SK-N-SH (cell line): ENCODE measurements at regions not wholly inside any gene's neighbourhood (a gene's known extent, or its start where the extent isn't known, plus 50 kb on each side); places are given as distances from the start of the nearest gene placed in this dataset.
A peak's percentile ranks its signal among the peaks of the same experiment; 100 is the strongest.

ENCODE experiments used
- CTCF ChIA-PET: fragments of 300-600, 350-600 bp; formaldehyde crosslinking; extraction: SDS; loops from one replicate; lab custom pipeline; 2021; lab: Yijun Ruan, JAX
- POLR2A ChIA-PET: fragments of 350-600 bp; sonication (Branson Sonifier 250); formaldehyde crosslinking; extraction: SDS; loops from one replicate; lab custom pipeline; 2020; ENCODE audit warnings: antibody characterized with exemption, inconsistent platforms; lab: Yijun Ruan, JAX
- DNase-seq: peaks from one replicate; pipeline ENCODE4 v3.0.0; 2012
- H2AFZ ChIP-seq: fragments of 200-600 bp; sonication (generic); 2 replicates; pipeline ENCODE4 v1.8.1; 2016; ENCODE audit warnings: antibody characterized with exemption, mild to moderate bottlenecking, low read depth
- H3F3A ChIP-seq: fragments of 200-600 bp; sonication (generic); replicated peaks from 2 replicates; pipeline ENCODE3; 2016; ENCODE audit warnings: antibody characterized with exemption, mild to moderate bottlenecking; ENCODE audit not compliant: insufficient read depth
- H3K27ac ChIP-seq, 2 experiments: fragments of 200-500 bp in 1 of 2; fragments of 200-600 bp in 1 of 2; sonication (Bioruptor generic) in 1 of 2; sonication (generic), shearing (Covaris generic) in 1 of 2; 2 replicates each; pipeline versions ENCODE4 v1.5.1 to v1.6.1; 2014 to 2016; ENCODE audit warnings: low read depth in 2 of 2, inconsistent platforms in 1 of 2, low read length in 1 of 2, mild to moderate bottlenecking in 1 of 2, mixed read lengths in 1 of 2
- H3K27me3 ChIP-seq: fragments of 200-600 bp; sonication (generic), shearing (Covaris generic); 2 replicates; pipeline ENCODE4 v1.6.1; 2016; ENCODE audit warnings: mixed run types; ENCODE audit not compliant: insufficient read depth
- H3K36me3 ChIP-seq, 2 experiments: fragments of 200-500 bp in 1 of 2; fragments of 200-600 bp in 1 of 2; sonication (Bioruptor generic) in 1 of 2; sonication (generic) in 1 of 2; replicated peaks in 1 of 2; 2 replicates each; pipeline versions ENCODE3 to v1.5.1; 2014 to 2016; ENCODE audit warnings: low read length in 1 of 2, mild to moderate bottlenecking in 1 of 2; ENCODE audit not compliant: insufficient read depth in 2 of 2, control insufficient read depth in 1 of 2
- H3K4me1 ChIP-seq, 2 experiments: fragments of 200-500 bp in 1 of 2; fragments of 200-600 bp in 1 of 2; sonication (Bioruptor generic) in 1 of 2; sonication (generic), shearing (Covaris generic) in 1 of 2; 2 replicates each; pipeline versions ENCODE4 v1.5.1 to v1.6.1; 2014 to 2016; ENCODE audit warnings: low read depth in 1 of 2, low read length in 1 of 2, mixed run types in 1 of 2; ENCODE audit not compliant: insufficient read depth in 2 of 2, control insufficient read depth in 1 of 2
- H3K4me2 ChIP-seq: fragments of 200-600 bp; sonication (generic), shearing (Covaris generic); 2 replicates; pipeline ENCODE4 v1.6.1; 2017; ENCODE audit warnings: mixed run types
- H3K4me3 ChIP-seq, 2 experiments: fragments of 200-500 bp in 1 of 2; fragments of 200-600 bp in 1 of 2; sonication (Bioruptor generic) in 1 of 2; sonication (generic), shearing (Covaris generic) in 1 of 2; 2 replicates each; pipeline versions ENCODE4 v1.5.1 to v1.8.1; 2014 to 2016; ENCODE audit warnings: low read depth in 2 of 2, inconsistent platforms in 1 of 2, low read length in 1 of 2, mild to moderate bottlenecking in 1 of 2, mixed read lengths in 1 of 2, moderate library complexity in 1 of 2
- H3K79me2 ChIP-seq: fragments of 200-600 bp; sonication (generic); 2 replicates; pipeline ENCODE4 v1.8.1; 2017; ENCODE audit warnings: mild to moderate bottlenecking; ENCODE audit not compliant: insufficient read depth
- H3K9ac ChIP-seq: fragments of 200-600 bp; sonication (generic); 2 replicates; pipeline ENCODE4 v1.6.1; 2017; ENCODE audit warnings: mixed run types
- H3K9me2 ChIP-seq: fragments of 200-600 bp; sonication (generic); 2 replicates; pipeline ENCODE4 v1.6.1; 2017; ENCODE audit warnings: mixed run types
- H3K9me3 ChIP-seq: fragments of 200-600 bp; sonication (generic); 2 replicates; pipeline ENCODE4 v1.6.1; 2017; ENCODE audit warnings: mixed run types, mild to moderate bottlenecking, moderate library complexity
- H4K20me1 ChIP-seq: fragments of 200-600 bp; sonication (generic); 2 replicates; pipeline ENCODE4 v1.6.1; 2017; ENCODE audit warnings: mild to moderate bottlenecking, mixed run types; ENCODE audit not compliant: insufficient read depth
- CTCF ChIP-seq: fragments of 200-600 bp; sonication (generic); IDR thresholded peaks from 2 replicates; pipeline ENCODE4 v1.6.1; 2017; ENCODE audit warnings: antibody characterized with exemption, mild to moderate bottlenecking, moderate library complexity
- FOXJ3 ChIP-seq: sonication (generic); formaldehyde crosslinking; IDR thresholded peaks from 2 replicates; pipeline ENCODE4 v1.5.1; 2020; ENCODE audit warnings: mild to moderate bottlenecking, missing genetic modification reagents
- FOXM1 ChIP-seq: IDR thresholded peaks from 2 replicates; pipeline ENCODE4 v1.4.0; 2012; ENCODE audit warnings: low read depth, mild to moderate bottlenecking
- GABPA ChIP-seq: IDR thresholded peaks from 2 replicates; pipeline ENCODE4 v1.4.0; 2012; ENCODE audit warnings: low read depth, mild to moderate bottlenecking
- IRF3 ChIP-seq: fragments of 150-350 bp; IDR thresholded peaks from 2 replicates; pipeline ENCODE4 v1.6.1; 2016; ENCODE audit warnings: mild to moderate bottlenecking, low read depth, low read length
- JUND ChIP-seq: IDR thresholded peaks from 2 replicates; pipeline ENCODE4 v1.4.0; 2012
- REST ChIP-seq: IDR thresholded peaks from 2 replicates; pipeline ENCODE4 v1.6.1; 2012; ENCODE audit warnings: mild to moderate bottlenecking, low read depth, low read length, moderate library complexity
- RFX5 ChIP-seq: IDR thresholded peaks from 2 replicates; pipeline ENCODE4 v1.6.1; 2012; ENCODE audit warnings: mild to moderate bottlenecking, improper control_type of control experiment, low read length
- ZBTB33 ChIP-seq: IDR thresholded peaks from 2 replicates; pipeline ENCODE4 v1.4.0; 2012; ENCODE audit warnings: low read depth, borderline replicate concordance
- WGBS: methylation state at CpG from one replicate; pipeline ENCODE4 v1.1.6; 2017; ENCODE audit warnings: low lambda C conversion rate; 5-methylcytosine and 5-hydroxymethylcytosine counted together

GRCh38 chr10:109723305-109723704 lies 200.0 kb downstream of the XPNPEP1 start:
- Histone ChIP-seq H3K4me3 (no peak overlapping the region), H2AFZ (no peak overlapping the region), H4K20me1 (no peaks in the 10 kb centered on the region), H3K9ac (no peak overlapping the region), H3K27me3 (no peaks in the 10 kb centered on the region), H3K9me3 (no peaks in the 10 kb centered on the region), H3K9me2 (no peaks in the 10 kb centered on the region), H3K4me1 (peaks cover 0 to 3% of the 10 kb centered on the region in 2 experiments; a peak in 1 of 4 replicates), H3F3A (no peaks in the 10 kb centered on the region), H3K36me3 (no peaks in the 10 kb centered on the region), H3K4me2 (no peak overlapping the region), H3K27ac (no peak overlapping the region), H3K79me2 (no peaks in the 10 kb centered on the region)
- no peak for DNase-seq
- CTCF ChIA-PET, result no interaction called here
- WGBS, result 14% methylated on average over 3 of the region's 3 CpGs
- POLR2A ChIA-PET, result no interaction called here
- no peak for TF ChIP-seq JUND
- no peak for TF ChIP-seq GABPA
- TF ChIP-seq FOXM1, result no peak
- no peak for TF ChIP-seq ZBTB33
- 0 out of 2 replicates have a peak, but pooled peaks have one; percentile 36 for TF ChIP-seq REST
- TF ChIP-seq IRF3, result no peak
- no peak for TF ChIP-seq FOXJ3
- no peak for TF ChIP-seq RFX5
- no peak for TF ChIP-seq CTCF
